NAMALWA (cell line): ENCODE measurements at regions not wholly inside any gene's neighbourhood (a gene's known extent, or its start where the extent isn't known, plus 50 kb on each side); places are given as distances from the start of the nearest gene placed in this dataset.
"Not testable (repeated sequence)": the region's sequence is repeated elsewhere in the genome, so short reads cannot be mapped to it uniquely, and the experiment has no call there.

Experiments used
- DNase-seq: peaks from one replicate; pipeline ENCODE4 v3.0.0-alpha.2; 2015; ENCODE audit warnings: low spot score

DNA sequence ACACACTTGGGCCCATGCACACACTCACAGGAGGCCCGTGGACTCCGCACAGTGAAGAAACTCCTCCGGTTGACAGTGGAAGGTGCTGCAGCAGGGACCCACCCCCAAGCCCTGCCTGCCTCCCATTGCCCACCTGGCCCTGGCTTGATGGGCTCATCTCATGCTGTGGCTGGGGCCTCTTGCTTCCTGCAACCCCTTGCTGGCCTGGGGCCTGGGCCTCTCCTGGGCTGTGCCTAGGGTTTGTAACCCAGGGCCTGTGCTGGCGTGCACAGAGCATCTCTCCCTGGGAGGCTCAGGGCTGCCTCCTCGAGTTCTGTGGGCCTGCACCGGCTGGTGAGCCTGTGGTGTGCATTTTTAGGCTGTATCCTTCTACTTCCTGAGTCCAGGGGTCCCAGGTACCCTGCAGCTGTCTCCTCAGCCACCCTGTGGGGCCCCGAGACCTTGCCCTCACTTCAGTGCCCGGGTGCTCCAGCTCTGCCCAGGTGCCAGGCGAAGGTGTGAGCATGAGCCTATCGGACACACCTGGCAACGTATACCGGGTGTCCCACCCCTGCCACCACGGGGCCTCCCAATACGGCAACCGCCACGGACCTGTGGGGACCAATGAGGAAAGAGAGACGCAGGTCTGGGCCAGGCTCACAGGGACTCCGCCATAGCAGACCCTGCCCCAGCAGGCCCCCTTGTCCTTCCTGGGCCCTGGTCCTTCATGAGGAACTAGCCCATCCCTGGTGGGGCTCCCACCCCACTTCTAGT, 158.3 kb upstream of the POTEB2 start:
- not testable (repeated sequence) for DNase-seq

DNA sequence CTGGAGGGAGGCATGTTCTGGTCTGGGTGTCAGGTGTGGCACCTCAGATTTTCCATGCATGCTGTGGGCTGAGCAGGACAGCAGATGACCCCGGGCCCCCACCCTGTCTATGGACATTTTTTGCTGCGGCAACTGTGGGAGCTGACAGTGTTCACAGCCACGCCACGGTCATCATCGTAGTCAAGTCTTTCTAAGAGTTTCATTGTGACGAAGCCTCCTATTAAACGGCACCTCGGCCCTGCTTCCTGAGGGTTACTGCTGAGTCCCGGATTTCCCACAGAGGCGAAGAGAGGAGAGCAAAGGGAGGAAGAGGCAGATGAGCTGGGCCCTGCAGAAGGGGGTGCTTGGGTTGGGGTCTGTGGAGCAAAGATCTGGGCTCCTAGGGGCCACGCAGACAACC, 152.1 kb upstream of the POTEB2 start:
- DNase-seq: not testable (repeated sequence)

DNA sequence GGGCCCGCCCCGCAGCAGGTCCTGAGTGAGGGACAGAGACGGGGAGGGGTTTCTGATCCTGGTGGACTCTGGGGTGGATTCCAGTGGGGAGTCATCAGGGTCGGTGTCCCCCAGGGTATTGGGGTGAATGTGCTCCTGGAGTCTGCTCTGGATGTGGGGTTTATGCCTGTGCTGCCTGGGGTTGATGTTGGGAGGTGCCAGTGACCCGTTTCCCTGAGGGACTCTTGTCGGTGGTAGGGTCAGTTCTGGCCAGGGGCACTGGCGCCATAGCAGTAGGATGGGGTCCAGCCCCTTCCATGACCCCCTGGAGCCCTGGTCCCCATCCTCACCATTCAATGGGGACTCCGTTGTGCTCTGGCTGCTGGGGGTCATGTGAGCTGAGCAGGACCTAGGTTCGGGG, 151.2 kb upstream of the POTEB2 start:
- not testable (repeated sequence) for DNase-seq

DNA sequence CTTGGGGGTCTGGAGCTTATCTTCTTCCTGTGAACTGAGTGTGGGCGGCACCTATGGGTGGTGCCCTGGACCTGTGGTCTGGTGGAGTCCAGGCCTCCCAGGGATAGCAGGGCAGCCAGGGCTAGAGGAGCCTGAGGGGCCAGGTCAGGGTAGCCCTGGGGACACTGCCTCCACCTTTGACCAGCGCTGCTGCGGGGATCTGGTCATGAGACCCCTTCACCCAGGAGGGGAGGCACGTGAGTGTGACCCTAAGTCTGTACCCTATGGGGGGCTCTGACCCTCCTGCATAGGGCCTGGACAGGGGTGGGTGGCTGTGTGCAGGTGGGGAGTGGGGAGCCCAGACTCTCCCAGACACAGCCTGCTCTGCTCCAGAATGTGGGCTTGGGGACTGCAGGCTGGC, 150.5 kb upstream of the POTEB2 start:
- not testable (repeated sequence) for DNase-seq

DNA sequence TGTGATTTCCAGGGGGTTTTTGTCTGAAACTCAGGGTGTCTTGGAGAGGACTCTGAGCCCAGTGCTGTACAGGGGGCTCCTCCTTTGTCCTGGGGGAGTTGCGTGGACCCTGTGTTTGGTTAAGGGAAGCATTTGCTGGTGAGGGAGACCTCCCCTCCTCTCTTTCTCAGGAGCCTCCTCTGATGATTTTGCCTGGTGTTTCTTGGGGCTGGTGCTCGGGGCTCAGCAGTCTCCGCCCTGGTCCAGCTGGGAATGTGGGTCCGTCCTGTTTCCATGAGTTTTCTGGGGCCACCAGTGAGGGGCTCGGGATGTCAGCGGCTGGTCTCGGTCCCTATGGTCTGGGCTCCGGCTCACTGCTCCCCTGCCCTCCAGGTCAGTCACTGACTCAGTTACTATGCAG, 149.1 kb upstream of the POTEB2 start:
- DNase-seq: not testable (repeated sequence)

DNA sequence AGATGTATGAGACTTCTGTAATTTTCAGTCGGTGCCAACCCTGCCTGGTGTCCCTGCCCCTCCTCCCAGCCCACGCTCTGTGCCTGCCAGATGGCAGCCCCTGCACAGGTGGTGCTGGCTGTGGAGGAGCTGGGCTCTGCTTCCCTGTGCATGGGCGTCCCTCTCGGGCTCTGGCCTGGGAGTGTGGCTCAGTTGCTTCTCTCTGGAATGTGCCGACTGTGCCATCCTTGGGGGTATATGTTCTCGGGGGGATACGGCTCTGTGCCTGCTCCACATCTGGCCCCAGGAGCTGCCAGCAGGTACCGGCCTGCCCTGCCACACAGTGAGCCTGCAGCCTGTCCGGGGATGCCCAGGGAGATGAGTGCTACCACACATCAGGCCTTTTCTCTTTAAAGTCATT, 147.2 kb upstream of the POTEB2 start:
- not testable (repeated sequence) for DNase-seq

DNA sequence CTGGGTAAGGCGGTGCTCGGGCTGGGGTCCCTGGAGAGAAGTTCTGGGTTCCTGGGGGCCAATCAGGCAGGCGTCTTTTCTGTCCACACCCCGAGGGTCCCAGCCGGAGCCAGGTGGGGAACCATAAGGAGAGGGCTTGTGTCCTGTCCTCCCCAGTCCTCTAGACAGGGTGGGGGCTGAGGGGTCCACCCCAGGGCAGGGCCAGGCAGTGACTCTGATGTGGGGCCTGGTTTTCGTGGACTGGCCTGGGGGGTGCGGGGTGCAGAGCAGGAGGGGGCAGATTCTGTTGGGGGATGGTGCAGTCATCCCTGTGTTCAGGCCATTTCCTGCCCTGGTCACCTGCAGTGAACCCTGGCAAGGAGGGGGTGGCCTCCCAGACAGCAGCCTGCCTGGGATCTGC, 143.5 kb upstream of the POTEB2 start:
- DNase-seq: not testable (repeated sequence)

DNA sequence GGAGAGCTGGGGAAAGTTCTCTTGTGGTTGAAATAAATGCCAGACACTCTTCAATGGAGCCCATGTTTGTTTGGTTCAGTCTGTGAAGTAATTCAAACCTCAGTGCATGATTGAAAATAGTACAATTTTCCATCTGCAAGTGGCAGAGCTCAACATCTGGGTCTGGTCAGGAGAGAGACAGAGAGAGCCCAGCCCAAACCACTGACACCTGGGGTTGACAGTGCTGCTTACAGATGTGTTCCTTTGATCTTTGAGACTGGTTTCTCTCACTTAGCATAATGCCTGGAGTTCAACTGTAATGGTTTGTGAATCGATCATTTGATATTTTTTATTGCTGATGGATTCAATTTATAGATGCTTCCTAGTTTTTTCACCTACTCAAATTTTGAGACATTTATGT, 137.3 kb upstream of the POTEB2 start:
- not testable (repeated sequence) for DNase-seq

DNA sequence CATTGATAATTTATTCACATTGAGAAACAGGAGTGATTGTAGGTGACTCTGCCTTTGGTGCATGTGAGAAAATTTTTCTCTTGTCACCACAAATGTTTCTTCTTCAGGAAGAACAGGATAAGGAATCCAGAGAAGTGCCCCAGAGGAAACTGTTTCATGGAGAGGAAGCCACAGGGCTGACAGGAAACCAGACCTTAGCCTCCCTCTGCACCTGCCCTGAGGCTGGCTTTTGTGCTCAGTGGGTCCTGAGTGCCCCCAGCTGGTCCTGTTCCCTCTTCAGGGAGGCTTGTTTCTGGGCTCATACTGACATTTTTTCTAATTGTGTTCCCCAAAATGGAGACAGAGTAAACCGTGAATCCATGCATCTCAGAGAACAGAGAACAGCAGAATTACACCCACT, 135.8 kb upstream of the POTEB2 start:
- DNase-seq: not testable (repeated sequence)

DNA sequence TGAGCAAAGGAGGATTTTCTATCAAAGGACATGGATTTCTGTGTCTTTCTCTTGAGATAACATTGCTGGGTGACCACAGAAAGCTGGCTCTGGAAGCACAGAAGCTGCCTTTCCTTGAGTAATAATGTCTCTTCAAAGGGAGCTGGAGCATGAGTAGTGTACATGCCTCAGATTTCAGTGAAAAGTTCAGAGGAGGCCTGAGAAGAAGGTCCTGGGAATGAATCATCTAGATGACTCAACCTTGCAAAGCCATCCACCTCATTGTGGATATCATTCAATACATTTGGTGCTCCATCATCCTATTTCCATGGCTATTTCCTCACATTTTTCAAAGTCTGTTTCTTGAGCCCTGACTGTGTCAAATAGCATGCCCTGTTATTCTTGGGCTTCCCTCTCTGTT, 125.6 kb upstream of the POTEB2 start:
- DNase-seq: not testable (repeated sequence)

DNA sequence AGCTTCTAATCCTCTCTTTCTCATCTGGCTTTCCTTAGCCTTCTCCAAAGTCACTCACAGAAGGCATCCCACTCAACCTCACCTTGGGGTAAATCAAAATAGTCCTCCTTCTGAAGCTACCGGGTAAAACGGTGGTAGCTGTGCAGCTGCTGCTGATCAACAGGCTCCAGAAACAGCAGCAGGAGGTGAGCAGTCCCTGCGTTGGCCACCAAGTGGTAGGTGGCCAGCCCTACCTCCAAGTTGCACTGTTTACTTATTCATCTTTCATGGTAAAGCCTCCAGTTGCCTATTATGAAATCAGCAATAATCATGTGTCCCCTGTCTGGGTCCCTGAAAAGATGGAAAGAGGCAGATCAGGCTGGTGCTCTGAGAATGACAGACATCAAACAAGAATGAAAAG, 125.1 kb upstream of the POTEB2 start:
- not testable (repeated sequence) for DNase-seq

DNA sequence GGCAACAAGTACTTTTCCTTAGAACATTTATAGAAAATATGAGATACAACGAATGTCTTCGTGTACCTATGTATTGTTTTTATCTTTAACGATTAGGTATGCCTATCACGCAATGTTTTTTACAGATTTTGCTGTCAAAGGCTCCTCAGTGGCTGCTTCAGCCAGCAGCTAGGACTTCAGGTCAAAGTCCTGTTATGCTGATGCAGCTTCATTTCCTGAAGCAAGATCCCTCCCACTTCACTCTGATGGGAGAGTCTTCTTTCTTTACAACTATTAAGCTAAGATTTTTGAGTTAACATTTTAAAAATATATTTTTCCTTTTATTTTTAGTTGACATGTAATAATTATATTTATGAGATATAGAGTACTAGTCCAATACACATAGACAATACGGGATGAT, 120.7 kb upstream of the POTEB2 start:
- DNase-seq: not testable (repeated sequence)

DNA sequence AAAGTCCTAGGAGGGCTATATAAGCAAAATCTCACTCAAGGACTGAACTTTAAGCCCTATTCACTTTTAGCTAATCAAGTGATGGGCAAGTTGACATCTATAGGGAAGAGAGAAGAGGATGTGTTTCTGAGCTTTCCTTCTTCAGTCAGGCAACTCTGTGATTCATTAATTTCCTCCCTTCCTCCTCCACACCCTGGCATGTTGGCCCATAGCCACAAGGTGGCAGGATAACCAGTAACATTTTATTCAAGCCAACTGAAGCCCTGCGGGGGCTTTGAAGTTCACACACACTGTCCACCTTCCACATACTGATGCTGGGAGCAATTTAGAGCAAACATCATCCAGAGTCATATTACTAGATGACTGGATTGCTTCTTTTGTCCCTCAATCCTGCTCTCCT, 111.9 kb upstream of the POTEB2 start:
- not testable (repeated sequence) for DNase-seq

DNA sequence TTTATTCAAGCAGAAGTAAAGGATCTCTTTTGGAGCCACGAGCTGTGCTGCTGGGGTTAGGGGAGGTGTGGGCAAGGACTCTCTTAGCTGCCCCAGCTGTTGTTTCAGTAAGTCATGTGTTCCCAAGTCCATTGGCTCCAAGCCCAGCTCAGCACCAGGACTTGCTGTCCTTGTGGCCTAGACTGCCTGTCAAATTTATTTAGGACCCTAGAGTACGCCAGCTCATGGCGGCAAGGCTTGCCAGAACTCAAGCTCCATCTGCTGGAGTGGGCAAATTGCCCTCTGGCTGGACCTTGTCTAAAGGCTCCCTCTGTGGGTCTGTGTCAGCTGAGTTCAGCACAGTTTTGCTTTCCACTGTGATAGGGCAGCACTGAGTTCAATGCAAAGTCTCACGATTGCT, 106.6 kb upstream of the POTEB2 start:
- DNase-seq: not testable (repeated sequence)

DNA sequence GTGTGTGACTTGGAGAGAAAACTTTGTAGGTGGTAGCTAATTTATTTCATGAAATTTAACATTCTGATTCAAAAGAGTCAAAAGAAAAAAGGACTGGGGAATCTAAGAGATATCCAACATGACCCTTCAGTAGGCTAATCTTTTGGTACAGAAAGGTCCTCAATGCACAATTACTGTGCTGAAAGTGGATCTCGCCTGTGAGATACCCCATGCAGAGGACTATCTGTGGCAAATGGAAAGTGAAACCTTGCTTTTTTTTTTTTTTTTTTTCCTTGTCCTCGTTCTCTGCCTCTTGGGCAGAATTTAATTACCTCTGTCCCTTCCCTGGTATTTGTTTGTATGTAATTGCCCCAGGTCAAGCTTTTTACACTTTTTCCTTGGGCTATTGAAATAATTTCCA, 93.2 kb upstream of the POTEB2 start:
- DNase-seq: not testable (repeated sequence)

DNA sequence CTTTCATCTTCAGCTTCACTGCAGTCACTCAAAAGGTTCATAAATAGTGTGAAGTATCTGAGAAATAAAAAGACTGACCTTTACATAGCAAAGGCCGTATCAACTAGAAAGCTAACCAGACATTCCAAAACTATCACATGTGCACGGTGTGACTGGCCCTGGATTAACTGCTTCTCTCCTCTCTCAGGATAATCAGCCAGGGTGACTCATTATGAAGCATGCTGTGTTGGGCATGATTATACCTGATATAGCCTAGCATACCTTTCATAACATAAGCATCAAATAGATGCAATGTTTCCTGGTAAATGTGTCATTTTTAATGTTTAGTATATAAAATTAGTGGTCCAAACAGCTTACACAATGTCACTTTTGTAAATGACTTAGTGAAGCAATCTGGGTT, 63.2 kb upstream of the POTEB2 start:
- not testable (repeated sequence) for DNase-seq
